GM12891 (cell line): ENCODE measurements at regions not wholly inside any gene's neighbourhood (a gene's known extent, or its start where the extent isn't known, plus 50 kb on each side); places are given as distances from the start of the nearest gene placed in this dataset.

Source experiments
- PAX5 ChIP-seq: IDR thresholded peaks from 2 replicates; pipeline ENCODE4 v1.6.1; 2011; ENCODE audit warnings: low read length, moderate library complexity, mild to moderate bottlenecking; ENCODE audit not compliant: insufficient read depth, severe bottlenecking
- POLR2A ChIP-seq: IDR thresholded peaks from 2 replicates; pipeline ENCODE4 v1.6.1; 2011; ENCODE audit warnings: low read depth, low read length, control low read depth
- POLR2AphosphoS5 ChIP-seq: IDR thresholded peaks from 2 replicates; pipeline ENCODE4 v1.6.1; 2011; ENCODE audit warnings: low read depth, low read length, control low read depth
- POU2F2 ChIP-seq: IDR thresholded peaks from 2 replicates; pipeline ENCODE4 v1.6.1; 2011; ENCODE audit warnings: low read depth, mild to moderate bottlenecking, control low read depth, low read length, moderate library complexity
- SPI1 ChIP-seq: IDR thresholded peaks from 2 replicates; pipeline ENCODE4 v1.6.1; 2011; ENCODE audit warnings: low read depth, low read length, control low read depth
- TAF1 ChIP-seq: IDR thresholded peaks from 2 replicates; pipeline ENCODE4 v1.6.1; 2011; ENCODE audit warnings: low read depth, low read length, control low read depth

DNA sequence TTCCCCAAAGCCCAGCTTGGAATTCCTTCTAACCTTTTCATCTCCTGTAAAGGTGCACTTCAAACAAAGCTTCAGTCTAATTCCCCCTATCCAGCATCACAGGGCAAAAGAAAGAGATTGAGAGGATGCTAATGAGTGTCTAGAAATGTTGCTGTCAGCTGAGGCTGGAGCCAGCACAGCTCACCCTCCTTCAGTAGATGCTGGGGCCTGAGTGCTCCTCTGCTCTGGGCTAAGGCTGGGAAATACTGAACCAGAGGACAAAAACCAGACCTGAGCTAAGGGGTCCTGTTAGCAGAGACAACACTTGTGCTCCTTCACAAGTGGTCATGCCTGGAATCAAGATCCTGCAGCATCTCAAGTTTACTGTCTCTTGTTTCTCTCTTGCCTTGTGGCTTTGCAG, 85.0 kb downstream of the CHD9NB start:
- TF ChIP-seq POLR2A = no peak
- TF ChIP-seq POLR2AphosphoS5 = no peak
- TF ChIP-seq TAF1 = no peak
- no peak for TF ChIP-seq POU2F2
- TF ChIP-seq PAX5 = no peak
- no peak for TF ChIP-seq SPI1
